MM.1S (cell line): ENCODE measurements at regions not wholly inside any gene's neighbourhood (a gene's known extent, or its start where the extent isn't known, plus 50 kb on each side); places are given as distances from the start of the nearest gene placed in this dataset.

Experiments used
- DNase-seq: peaks from one replicate; pipeline ENCODE4 v3.0.0-alpha.2; 2015
- H2AFZ ChIP-seq: fragments of 300-600 bp; sonication (generic); 2 replicates; pipeline ENCODE4 v1.6.0; 2016; ENCODE audit warnings: antibody characterized with exemption, low read length
- H3F3A ChIP-seq: fragments of 300-600 bp; sonication (generic); 2 replicates; pipeline ENCODE4 v1.6.1; 2016; ENCODE audit warnings: mild to moderate bottlenecking, antibody characterized with exemption, low read length, moderate library complexity, mixed read lengths; ENCODE audit not compliant: insufficient read depth
- H3K27ac ChIP-seq: fragments of 300-600 bp; sonication (generic); 2 replicates; pipeline ENCODE4 v1.5.1; 2016; ENCODE audit warnings: mild to moderate bottlenecking, low read length
- H3K27me3 ChIP-seq: fragments of 300-600 bp; sonication (generic); replicated peaks from 2 replicates; pipeline ENCODE4 v1.6.0; 2016; ENCODE audit warnings: low read length; ENCODE audit not compliant: insufficient read depth
- H3K36me3 ChIP-seq: fragments of 300-600 bp; sonication (generic); replicated peaks from 2 replicates; pipeline ENCODE4 v1.6.1; 2016; ENCODE audit warnings: mild to moderate bottlenecking, low read length, mixed read lengths; ENCODE audit not compliant: insufficient read depth
- H3K4me1 ChIP-seq: fragments of 300-600 bp; sonication (generic); 2 replicates; pipeline ENCODE4 v1.6.1; 2016; ENCODE audit warnings: low read length, mixed read lengths
- H3K4me2 ChIP-seq: fragments of 300-600 bp; sonication (generic); 2 replicates; pipeline ENCODE4 v1.6.0; 2016; ENCODE audit warnings: low read depth, low read length
- H3K4me3 ChIP-seq: fragments of 300-600 bp; sonication (generic); 2 replicates; pipeline ENCODE4 v1.5.1; 2016; ENCODE audit warnings: low read length, mixed read lengths
- H3K79me2 ChIP-seq: fragments of 300-600 bp; sonication (generic); 2 replicates; pipeline ENCODE4 v1.6.1; 2016; ENCODE audit warnings: mixed run types, low read length, mixed read lengths
- H3K9ac ChIP-seq: fragments of 300-600 bp; sonication (generic); 2 replicates; pipeline ENCODE4 v1.6.1; 2016; ENCODE audit warnings: low read length, mixed read lengths
- H3K9me2 ChIP-seq: fragments of 300-600 bp; sonication (generic); replicated peaks from 2 replicates; pipeline ENCODE4 v1.6.1; 2016; ENCODE audit warnings: mild to moderate bottlenecking, low read length, mixed read lengths; ENCODE audit not compliant: insufficient read depth
- H3K9me3 ChIP-seq: fragments of 300-600 bp; sonication (generic); replicated peaks from 2 replicates; pipeline ENCODE4 v1.6.1; 2016; ENCODE audit warnings: mild to moderate bottlenecking, low read length, mixed read lengths; ENCODE audit not compliant: insufficient read depth
- H4K20me1 ChIP-seq: fragments of 300-600 bp; sonication (generic); 2 replicates; pipeline ENCODE4 v1.6.1; 2016; ENCODE audit warnings: mild to moderate bottlenecking, low read length, moderate library complexity, mixed read lengths; ENCODE audit not compliant: insufficient read depth
- EZH2 ChIP-seq: fragments of 300-600 bp; sonication (generic); optimal IDR thresholded peaks from 2 replicates; pipeline ENCODE3; 2017; ENCODE audit warnings: low read depth, mild to moderate bottlenecking, antibody characterized with exemption, low read length, mixed read lengths
- EZH2phosphoT487 ChIP-seq: fragments of 300-600 bp; sonication (generic); IDR thresholded peaks from 2 replicates; pipeline ENCODE4 v1.6.1; 2018; ENCODE audit warnings: antibody characterized with exemption, low read length
- TF ChIP-seq, protein P1 (sequence below): fragments of 300-600 bp; sonication (generic); IDR thresholded peaks from 2 replicates; pipeline ENCODE4 v1.5.1; 2016; ENCODE audit warnings: antibody characterized with exemption, low read length, mixed read lengths

DNA sequence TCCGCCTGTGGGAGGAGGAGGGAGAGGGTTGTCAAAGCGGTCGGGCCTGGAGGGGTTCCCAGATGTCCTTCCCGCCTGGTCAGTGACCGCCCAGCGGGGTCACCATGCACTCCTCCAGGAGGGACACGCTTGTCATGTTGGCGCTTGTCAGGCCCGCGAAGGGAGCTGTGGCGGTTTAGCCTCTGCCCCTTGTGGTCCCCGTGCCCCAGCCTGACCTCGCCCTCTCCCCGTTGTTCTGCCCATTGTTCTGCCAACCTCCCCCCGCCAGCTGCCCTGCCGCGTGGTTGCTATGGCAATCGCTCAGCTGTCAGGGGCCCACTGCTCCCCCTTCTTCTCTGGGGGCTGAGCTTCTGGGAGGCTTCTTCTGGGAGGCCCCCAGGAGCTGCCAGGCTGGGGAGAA, 146.4 kb upstream of the CIBAR2 start:
- H3K9me3 ChIP-seq = no peaks in the 10 kb centered on the region
- no peaks in the 10 kb centered on the region for H4K20me1 ChIP-seq
- no peaks in the 10 kb centered on the region for H3K36me3 ChIP-seq
- H3K9me2 ChIP-seq = no peaks in the 10 kb centered on the region
- no peaks in the 10 kb centered on the region for H3F3A ChIP-seq
- TF ChIP-seq EZH2 (no peak), EZH2phosphoT487 (no peak)
- TF ChIP-seq, protein P1, sequence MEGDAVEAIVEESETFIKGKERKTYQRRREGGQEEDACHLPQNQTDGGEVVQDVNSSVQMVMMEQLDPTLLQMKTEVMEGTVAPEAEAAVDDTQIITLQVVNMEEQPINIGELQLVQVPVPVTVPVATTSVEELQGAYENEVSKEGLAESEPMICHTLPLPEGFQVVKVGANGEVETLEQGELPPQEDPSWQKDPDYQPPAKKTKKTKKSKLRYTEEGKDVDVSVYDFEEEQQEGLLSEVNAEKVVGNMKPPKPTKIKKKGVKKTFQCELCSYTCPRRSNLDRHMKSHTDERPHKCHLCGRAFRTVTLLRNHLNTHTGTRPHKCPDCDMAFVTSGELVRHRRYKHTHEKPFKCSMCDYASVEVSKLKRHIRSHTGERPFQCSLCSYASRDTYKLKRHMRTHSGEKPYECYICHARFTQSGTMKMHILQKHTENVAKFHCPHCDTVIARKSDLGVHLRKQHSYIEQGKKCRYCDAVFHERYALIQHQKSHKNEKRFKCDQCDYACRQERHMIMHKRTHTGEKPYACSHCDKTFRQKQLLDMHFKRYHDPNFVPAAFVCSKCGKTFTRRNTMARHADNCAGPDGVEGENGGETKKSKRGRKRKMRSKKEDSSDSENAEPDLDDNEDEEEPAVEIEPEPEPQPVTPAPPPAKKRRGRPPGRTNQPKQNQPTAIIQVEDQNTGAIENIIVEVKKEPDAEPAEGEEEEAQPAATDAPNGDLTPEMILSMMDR = no peak
- H3K79me2 ChIP-seq = no peaks in the 10 kb centered on the region
- H3K4me2 ChIP-seq = no peak overlapping the region
- H3K9ac ChIP-seq = no peak overlapping the region
- H3K27me3 ChIP-seq = peaks cover 64% of the 10 kb centered on the region
- H3K4me1 ChIP-seq = no peaks in the 10 kb centered on the region
- no peak overlapping the region for H2AFZ ChIP-seq
- no peak overlapping the region for H3K4me3 ChIP-seq
- DNase-seq = no peak
- no peak overlapping the region for H3K27ac ChIP-seq

DNA sequence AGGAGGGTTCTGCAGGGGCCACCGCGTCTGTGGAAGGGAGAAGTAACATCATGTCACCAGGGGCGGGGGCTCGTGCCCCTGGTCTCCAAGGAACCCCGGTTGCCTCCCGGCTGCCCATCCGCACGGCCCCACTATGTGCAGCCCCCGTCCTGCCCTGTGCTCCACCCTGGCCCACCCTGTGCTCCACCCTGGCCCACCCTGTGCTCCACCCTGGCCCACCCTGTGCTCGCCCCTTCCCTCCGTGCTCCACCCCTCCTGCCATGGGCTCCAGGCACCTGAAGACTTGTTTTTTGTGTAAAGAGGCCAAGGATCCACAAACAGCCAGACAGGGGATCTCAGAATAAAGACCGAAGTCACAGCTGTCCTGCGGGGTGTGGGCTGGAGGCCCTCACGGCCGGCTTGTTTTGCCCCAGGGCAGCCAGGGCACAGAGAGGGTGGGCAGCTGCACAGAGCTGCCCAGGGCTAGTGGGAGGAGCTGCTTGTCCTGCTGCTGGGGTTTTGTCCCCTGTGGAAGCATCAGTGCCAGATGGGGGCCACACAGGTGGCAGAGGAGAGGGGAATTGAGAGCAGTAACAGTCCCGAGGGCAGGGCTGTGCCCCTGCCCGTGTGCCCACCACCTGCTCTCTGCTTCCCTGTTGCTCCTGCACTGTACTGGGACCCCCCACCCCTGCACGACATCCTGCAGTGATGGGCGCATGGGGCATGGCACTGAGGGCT, 147.0 kb upstream of the CIBAR2 start:
- no peaks in the 10 kb centered on the region for H3K79me2 ChIP-seq
- TF ChIP-seq, protein P1 = no peak
- TF ChIP-seq EZH2 = no peak
- no peak for TF ChIP-seq EZH2phosphoT487
- H4K20me1 ChIP-seq = no peaks in the 10 kb centered on the region
- H3K4me2 ChIP-seq = no peak overlapping the region
- no peaks in the 10 kb centered on the region for H3F3A ChIP-seq
- H3K4me3 ChIP-seq = no peak overlapping the region
- no peaks in the 10 kb centered on the region for H3K9me3 ChIP-seq
- no peak overlapping the region for H3K27ac ChIP-seq
- H2AFZ ChIP-seq = no peak overlapping the region
- no peaks in the 10 kb centered on the region for H3K36me3 ChIP-seq
- H3K27me3 ChIP-seq = peaks cover 68% of the 10 kb centered on the region
- no peak overlapping the region for H3K9ac ChIP-seq
- no peaks in the 10 kb centered on the region for H3K9me2 ChIP-seq
- DNase-seq = no peak
- no peaks in the 10 kb centered on the region for H3K4me1 ChIP-seq

DNA sequence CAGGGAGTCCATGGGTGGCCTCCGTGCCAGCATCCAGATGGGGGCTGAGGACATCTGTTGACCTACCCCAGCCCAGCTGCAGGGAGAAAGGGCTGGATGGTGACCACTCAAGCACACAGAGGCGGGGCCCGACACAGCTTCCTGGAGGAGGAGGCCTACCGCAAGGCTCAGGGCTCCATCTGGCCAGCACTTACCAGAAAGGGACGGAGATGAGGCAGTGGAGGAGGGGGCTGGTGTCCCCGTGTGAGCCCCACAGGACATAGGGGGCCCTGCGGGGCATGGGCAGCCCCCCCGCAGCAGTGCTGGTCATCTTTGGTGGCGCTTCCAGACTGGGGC, 147.5 kb upstream of the CIBAR2 start:
- TF ChIP-seq, protein P1 = no peak
- TF ChIP-seq EZH2 = no peak
- no peak for TF ChIP-seq EZH2phosphoT487
- Histone ChIP-seq H4K20me1 (no peaks in the 10 kb centered on the region), H3F3A (no peaks in the 10 kb centered on the region), H3K9ac (no peak overlapping the region), H3K27ac (no peak overlapping the region), H3K4me2 (no peak overlapping the region), H3K9me3 (no peaks in the 10 kb centered on the region), H2AFZ (no peak overlapping the region), H3K36me3 (no peaks in the 10 kb centered on the region), H3K27me3 (peaks cover 70% of the 10 kb centered on the region), H3K79me2 (no peaks in the 10 kb centered on the region), H3K4me3 (no peak overlapping the region), H3K4me1 (no peaks in the 10 kb centered on the region), H3K9me2 (no peaks in the 10 kb centered on the region)
- DNase-seq = no peak
